ENCODE measurements at regions not wholly inside any gene's neighbourhood (a gene's known extent, or its start where the extent isn't known, plus 50 kb on each side); places are given as distances from the start of the nearest gene placed in this dataset.

DNA sequence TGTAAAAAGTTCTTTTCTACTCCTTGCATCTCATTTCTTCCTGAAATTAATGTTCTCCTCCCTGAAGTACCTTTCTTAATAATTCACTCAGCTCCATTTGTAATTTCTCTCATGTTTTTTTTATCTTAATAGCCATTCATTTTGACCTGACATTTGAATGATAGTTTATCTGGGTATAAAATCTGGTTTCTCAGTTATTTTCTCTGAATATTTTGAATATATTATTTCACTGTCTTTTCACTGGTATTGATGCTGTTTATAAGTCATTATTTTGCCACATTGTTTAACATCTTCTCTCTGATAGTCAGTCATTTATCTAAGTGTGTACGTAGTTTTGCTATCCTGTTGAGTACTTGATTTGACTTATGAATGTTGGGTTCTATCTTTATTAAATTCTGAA is 68.8 kb upstream of the ARHGAP18 start:
- no peak for DNase-seq

DNA sequence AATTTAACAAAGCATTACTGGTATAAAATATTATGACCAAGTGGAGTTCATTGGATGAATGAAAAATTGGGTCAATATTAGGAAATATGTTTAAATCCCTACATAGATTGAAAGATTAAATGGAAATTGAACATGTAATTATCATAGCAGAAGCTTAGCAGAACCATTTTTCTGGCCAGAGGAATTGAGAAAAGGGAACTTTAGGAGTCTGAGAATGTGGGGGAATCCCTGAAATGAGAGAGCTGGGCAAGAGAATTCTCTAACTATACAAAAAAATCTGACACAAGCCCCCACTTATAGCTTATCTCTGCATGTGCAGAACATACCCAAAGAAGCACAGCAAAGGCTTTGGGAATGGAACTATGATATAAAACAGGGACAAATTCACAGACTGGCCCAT is 67.4 kb upstream of the ARHGAP18 start:
- DNase-seq, result no peak

DNA sequence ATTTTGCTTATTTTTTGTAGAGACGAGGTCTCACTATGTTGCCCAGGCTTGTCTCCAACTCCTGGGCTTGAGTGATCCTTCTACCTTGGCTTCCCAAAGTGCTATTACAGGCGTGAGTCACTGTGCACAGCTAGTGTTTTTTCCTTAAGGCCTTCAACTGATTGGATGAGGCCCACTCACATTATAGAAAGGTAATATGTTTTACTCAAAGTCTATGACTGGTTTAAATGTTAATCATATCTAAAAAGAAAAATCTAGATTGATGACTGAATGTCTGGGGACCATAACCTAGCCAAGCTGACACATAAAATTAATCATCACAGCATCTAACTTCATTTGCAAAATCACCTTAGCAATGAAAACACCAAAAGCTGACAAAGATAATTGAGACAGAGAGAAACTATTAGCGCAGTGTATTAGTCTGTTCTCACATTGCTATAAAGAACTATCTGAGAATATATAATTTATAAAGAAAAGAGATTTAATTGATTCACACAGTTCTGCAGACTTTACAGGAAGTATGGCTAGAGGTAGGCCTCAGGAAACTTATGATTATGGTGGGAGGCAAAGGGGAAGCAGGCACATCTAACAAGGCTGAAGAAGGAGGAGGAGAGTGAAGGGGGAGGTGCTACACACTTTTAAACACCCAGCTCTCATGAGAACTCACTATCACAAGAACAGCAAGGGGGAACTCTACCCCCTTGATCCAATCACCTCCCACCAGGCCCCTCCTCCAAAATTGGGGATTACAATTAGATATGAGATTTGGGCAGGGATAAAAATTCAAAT is 66.8 kb upstream of the ARHGAP18 start:
- no peak for DNase-seq

DNA sequence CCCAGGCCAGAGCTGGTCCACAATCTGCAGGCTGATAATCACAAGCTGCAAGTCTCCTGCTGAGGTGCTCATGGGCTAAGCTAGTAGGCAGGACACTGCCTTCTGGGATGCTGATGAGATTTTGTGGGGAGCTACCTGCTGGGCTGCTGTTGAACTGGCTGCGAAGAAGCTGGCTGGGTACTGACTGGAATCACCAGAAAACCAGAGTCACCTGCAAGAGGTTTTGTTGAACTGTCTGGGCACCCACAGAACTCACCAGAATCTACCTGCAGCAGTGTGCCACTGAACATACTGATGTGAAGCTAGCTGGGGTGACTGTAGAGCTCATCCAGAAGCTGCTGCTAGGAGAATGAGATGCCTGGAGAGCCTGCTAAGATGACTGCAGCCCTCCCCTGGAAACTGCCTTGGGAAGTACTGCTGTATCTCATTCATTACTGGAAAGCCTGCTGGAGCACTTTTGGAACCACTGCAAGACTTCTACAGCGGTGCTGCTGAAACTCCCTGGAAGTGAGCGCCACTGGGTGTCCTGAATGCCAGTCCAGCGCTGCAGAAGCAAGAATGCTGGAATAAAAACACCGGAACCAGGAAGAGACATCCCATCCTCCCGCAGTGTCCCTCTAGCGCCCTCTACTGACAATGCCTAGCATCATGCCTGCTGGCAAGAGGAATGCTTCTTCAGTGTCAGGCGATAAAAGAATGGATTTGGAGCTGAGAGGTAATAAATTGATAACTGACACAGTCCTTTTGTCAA is 64.9 kb upstream of the ARHGAP18 start:
- peak; percentile 71 to 83 for DNase-seq

DNA sequence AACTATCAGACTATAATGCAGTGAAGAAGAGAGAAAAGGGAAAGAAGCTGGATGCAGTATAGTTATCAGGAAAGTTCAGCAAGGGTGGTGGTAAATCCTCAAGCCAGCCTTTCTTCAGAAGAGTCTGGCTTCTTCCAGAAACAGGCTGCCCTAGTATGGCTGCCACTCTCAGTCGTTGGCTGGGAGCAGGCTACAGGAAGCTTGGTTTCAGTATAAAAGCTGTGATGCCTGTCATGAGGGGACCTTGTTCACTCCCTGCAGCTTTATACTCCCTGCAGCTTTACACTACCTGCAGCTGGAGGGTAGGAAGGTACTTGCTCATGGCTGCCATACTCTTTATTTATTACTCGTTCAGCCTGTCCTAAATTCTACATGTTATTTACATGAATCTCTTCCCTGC is 63.3 kb upstream of the ARHGAP18 start:
- no peak for DNase-seq

DNA sequence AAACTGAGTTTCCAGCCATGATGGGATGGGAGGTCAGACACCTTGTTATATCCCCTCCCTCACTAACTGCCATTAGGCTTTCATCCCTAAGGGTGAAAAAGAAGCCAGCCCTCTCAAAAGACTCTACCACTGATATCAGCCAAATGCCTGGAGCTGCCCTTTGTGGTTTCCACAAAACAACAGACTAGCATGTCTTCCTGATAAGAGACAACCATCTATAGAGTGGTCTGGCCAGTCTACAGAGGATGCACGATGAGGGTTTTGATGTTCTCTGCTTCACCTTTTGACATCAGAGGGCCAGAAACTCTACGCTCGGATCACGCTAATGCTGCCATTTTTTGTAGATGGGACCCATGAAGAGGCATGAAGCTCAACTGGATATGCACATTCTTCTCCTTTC is 61.7 kb upstream of the ARHGAP18 start:
- no peak for DNase-seq

DNA sequence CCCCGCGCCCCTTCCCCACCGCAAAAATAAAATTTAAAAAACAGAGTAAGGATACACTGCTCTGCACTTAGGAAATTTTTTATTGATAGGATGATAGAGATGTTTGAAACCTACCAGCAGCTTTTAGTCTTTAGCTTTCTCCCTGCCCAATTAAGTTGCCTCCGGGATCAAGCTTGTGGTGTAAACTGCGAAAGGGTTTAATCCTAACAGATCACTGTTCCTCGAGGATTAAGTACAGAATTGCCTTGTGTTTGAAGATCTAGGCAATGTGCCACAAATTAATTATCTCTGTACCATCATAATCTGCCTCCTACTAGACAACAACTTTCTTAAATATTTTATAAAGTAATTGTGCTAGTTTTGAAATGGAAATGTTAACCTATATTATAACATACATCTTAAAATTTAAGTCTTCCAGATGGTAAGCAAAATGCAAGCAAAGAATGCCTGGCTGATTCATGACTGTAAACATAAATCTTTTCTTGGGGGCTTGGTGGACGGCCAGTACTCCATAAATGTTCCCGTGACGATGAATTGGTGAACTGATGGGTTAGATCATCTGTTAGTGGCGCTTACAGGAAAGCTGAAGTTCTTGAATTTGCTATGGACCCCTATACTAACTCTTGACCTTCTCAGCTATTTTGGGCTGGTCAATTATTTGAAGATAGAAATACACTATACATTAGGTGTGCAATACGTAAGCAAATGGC is 58.0 kb upstream of the ARHGAP18 start:
- DNase-seq, result peak in 1 of 2 experiments; percentile 6

DNA sequence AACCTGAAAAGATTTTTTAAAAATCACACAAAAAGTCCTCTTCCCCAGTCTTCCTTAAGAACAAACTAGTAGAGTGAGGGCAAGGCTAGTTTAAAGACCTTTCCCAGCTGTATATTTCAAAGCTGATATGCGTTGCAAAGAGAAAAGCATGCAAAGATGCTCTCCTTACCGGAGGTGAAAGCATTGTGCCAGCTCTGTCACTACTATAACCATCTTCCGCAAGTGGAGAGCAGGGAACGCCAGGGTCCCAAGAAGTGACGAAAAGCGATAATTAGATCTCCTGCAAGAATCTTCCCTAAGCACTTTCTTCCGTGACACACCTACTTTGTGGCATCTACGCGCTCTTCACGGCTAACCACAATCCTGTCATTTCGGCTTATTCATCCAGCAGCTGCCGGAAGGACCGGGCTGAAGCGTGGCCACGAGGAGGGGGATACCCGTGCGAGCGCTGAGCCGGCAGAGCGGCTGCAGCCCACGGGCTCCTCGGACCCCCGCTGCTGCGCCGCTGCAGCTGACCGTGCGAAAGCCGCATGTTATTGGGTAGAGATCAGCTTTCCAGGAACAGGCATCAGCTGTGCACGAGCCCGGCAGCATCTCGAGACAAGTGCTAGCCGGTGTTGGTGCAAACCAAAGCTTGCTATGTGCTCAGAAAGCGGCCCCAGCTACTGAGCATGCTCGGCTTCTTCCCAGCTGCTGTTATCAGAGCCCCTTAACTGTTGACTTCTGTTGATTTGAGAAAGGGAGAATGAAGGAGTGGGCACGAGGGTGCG is 57.2 kb upstream of the ARHGAP18 start:
- peak; percentile 78 to 86 for DNase-seq

DNA sequence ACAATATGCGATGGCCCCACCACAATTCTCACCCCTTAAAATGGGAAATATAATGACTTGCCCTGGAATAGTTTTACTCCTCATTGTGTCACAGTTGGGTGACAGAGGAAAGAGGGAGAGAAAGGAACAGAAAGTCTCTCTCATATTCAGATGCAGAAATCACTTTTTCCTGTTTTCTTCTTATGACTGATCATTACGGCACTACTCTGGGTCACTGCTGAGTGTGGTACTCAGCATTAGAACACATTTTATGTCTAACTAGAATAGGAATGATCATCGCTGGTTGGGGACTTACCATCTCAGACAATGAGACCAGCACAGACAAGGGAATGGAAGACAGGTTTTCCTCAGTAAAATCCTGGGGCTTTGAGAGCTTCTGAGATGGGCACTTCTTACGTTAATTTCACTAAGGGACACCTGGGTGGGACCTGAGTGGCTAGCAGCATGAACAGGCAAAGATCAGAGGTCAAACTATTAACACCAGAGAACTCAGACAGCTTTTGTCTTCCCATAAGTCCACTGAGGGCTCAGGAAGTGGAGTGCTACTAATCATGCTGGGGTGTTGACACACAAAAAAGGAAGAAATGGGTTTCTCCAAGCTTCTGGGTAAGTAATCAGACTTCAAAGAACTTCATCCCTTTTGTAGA is 54.9 kb upstream of the ARHGAP18 start:
- DNase-seq, result peak in 1 of 2 experiments; percentile 3

DNA sequence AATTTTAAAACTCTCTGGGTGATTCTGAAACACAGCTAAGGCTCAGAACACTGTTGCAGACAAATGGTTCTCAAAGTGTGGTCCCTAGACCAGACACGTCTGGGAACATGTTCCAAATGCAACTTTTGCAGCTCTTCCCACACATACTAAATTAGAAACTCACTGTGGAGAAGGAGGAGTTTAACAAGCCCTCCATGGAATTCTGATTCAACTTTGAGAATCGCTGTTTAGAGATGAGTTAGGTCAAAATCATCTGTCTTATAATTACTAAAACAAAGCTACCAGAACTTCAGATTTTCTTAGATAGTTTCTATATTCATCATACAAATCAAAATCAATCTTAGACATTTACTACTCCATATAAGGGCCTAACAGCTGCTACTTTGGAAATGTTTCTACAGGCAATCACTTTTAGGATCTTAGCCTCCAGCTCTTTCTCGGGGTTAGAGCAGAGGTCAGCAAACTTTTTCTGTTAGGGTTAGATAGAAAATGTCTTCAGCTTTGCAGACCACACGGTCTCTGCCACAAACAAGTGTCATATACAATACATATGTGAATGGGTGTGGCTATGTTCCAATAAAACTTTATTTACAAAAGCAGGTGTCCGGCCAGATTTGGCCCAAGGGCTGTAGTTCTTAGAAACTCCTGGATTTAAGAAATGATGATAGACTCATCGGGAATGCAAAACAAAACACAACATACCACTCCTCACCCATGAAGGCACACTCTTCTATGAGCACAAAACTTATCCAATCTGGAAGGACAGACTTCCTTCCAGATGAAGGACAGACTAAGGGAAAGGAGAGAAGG is 50.0 kb upstream of the ARHGAP18 start:
- no peak for DNase-seq

Data from SHP77 (cell line).